ENCODE measurements at regions not wholly inside any gene's neighbourhood (a gene's known extent, or its start where the extent isn't known, plus 50 kb on each side); places are given as distances from the start of the nearest gene placed in this dataset.

DNA sequence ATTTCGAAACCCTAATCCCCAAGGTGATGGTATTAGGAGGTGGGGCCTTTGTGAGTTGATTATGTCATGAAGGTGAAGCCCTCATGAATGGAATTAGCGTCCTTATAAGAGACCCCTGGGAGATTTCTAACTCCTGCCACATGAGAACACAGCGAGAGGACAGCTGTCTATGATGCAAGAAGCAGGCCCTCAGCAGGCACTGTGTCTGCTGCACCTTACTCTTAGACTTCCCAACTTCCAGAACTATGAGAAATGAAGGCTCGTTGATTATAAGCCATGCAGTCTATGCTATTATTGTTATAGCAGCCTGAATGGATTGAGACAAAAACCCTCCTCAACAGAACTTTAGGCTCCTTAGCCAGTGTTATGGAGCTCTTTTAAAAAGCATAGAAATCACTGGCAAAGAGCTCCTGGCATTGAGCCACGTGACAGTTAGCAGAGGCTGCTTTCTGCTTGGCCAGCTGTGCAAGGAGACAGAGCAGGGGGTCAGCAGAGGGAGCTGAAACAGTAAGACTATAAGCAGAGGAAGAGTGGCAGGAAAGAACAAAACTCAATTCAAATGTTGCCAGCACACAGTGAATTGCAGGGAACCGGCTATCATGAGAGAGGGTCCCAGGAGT lies 219.2 kb upstream of the FAT1 start:
- TF ChIP-seq, protein P1, sequence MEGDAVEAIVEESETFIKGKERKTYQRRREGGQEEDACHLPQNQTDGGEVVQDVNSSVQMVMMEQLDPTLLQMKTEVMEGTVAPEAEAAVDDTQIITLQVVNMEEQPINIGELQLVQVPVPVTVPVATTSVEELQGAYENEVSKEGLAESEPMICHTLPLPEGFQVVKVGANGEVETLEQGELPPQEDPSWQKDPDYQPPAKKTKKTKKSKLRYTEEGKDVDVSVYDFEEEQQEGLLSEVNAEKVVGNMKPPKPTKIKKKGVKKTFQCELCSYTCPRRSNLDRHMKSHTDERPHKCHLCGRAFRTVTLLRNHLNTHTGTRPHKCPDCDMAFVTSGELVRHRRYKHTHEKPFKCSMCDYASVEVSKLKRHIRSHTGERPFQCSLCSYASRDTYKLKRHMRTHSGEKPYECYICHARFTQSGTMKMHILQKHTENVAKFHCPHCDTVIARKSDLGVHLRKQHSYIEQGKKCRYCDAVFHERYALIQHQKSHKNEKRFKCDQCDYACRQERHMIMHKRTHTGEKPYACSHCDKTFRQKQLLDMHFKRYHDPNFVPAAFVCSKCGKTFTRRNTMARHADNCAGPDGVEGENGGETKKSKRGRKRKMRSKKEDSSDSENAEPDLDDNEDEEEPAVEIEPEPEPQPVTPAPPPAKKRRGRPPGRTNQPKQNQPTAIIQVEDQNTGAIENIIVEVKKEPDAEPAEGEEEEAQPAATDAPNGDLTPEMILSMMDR (optimal IDR thresholded peaks at IDR 0.05 in 1 of 3, IDR thresholded peaks at IDR 0.05 in 1 of 3, conservative IDR thresholded peaks at IDR 0.05 in 1 of 3; ENCODE audit: extremely low read depth in 1 of 3, insufficient read depth in 2 of 3, low read length in 3 of 3): no peak
- no peak for TF ChIP-seq EZH2 (IDR thresholded peaks at IDR 0.05; ENCODE audit: low read length)
